Keratinocyte (primary cell): ENCODE measurements at regions not wholly inside any gene's neighbourhood (a gene's known extent, or its start where the extent isn't known, plus 50 kb on each side); places are given as distances from the start of the nearest gene placed in this dataset.

Experiments
- DNase-seq: peaks from one replicate; pipeline ENCODE4 v3.0.0-alpha.2; 2011; ENCODE audit warnings: low read depth, missing footprints, low spot score
- FAIRE-seq: peaks from 2 replicates; lab custom pipeline; 2011; peaks lifted over from hg19 to GRCh38; lab: Jason Lieb, UNC
- H2AFZ ChIP-seq: 2 replicates; pipeline ENCODE4 v1.6.0; 2012; ENCODE audit warnings: low read length, control low read depth, inconsistent platforms; ENCODE audit not compliant: control insufficient read depth
- H3K27ac ChIP-seq: 2 replicates; pipeline ENCODE4 v1.5.1; 2011; ENCODE audit warnings: low read length; ENCODE audit not compliant: control insufficient read depth, insufficient read depth
- H3K27me3 ChIP-seq: 3 replicates; pipeline ENCODE4 v1.6.0; 2011; ENCODE audit warnings: low read length; ENCODE audit not compliant: control insufficient read depth, insufficient read depth; ENCODE audit errors: extremely low read depth
- H3K36me3 ChIP-seq, 2 experiments: 2 replicates in 1 of 2; 3 replicates in 1 of 2; pipeline ENCODE4 v1.5.1; 2011; ENCODE audit warnings: low read length in 2 of 2, mild to moderate bottlenecking in 1 of 2; ENCODE audit not compliant: control insufficient read depth in 2 of 2, insufficient read depth in 2 of 2; ENCODE audit errors: extremely low read depth in 1 of 2
- H3K4me1 ChIP-seq: 3 replicates; pipeline ENCODE4 v1.5.1; 2011; ENCODE audit warnings: low read length; ENCODE audit not compliant: control insufficient read depth, insufficient read depth; ENCODE audit errors: extremely low read depth
- H3K4me2 ChIP-seq: 3 replicates; pipeline ENCODE4 v1.6.0; 2011; ENCODE audit warnings: low read depth, low read length; ENCODE audit not compliant: control insufficient read depth, insufficient read depth; ENCODE audit errors: extremely low read depth
- H3K4me3 ChIP-seq, 3 experiments: fragments of 200-600 bp in 1 of 3; sonication (generic) in 1 of 3; 2 replicates in 2 of 3; 3 replicates in 1 of 3; pipeline ENCODE4 v1.5.1; 2011 to 2016; ENCODE audit warnings: low read length in 3 of 3, mild to moderate bottlenecking in 3 of 3, control low read depth in 2 of 3, inconsistent platforms in 1 of 3, low read depth in 1 of 3, mixed read lengths in 1 of 3, mixed run types in 1 of 3, moderate library complexity in 1 of 3; ENCODE audit not compliant: control insufficient read depth in 2 of 3, insufficient read depth in 2 of 3; ENCODE audit errors: extremely low read depth in 1 of 3
- H3K79me2 ChIP-seq: 2 replicates; pipeline ENCODE4 v1.6.0; 2012; ENCODE audit warnings: low read length; ENCODE audit not compliant: control insufficient read depth, insufficient read depth
- H3K9ac ChIP-seq: 3 replicates; pipeline ENCODE4 v1.6.0; 2011; ENCODE audit warnings: low read length; ENCODE audit not compliant: control insufficient read depth, insufficient read depth; ENCODE audit errors: extremely low read depth
- H3K9me1 ChIP-seq: 3 replicates; pipeline ENCODE4 v1.6.0; 2011; ENCODE audit warnings: low read length; ENCODE audit not compliant: control insufficient read depth, insufficient read depth; ENCODE audit errors: extremely low read depth
- H3K9me3 ChIP-seq: 2 replicates; pipeline ENCODE4 v1.5.1; 2012; ENCODE audit warnings: low read depth, low read length; ENCODE audit not compliant: control insufficient read depth
- H4K20me1 ChIP-seq: 3 replicates; pipeline ENCODE4 v1.6.0; 2011; ENCODE audit warnings: low read length; ENCODE audit not compliant: control insufficient read depth, insufficient read depth; ENCODE audit errors: extremely low read depth
- EZH2 ChIP-seq: IDR thresholded peaks from one replicate; pipeline ENCODE4 v1.6.1; 2012; ENCODE audit warnings: inconsistent platforms, mild to moderate bottlenecking, low read length, moderate library complexity
- dilution Hi-C: fragments of 300-500 bp; cut with MboI; formaldehyde crosslinking; loops from one replicate; pipeline ENCODE4 v1.7.0; 2020; ENCODE audit warnings: low sequenced_read_pairs; ENCODE audit not compliant: extremely low pct_ligation_motif_present
- TF ChIP-seq, protein P1 (sequence below), 3 experiments: IDR thresholded peaks in 1 of 3; conservative IDR thresholded peaks in 1 of 3; optimal IDR thresholded peaks in 1 of 3; 2 replicates in 2 of 3; 3 replicates in 1 of 3; pipeline versions ENCODE3 to v1.5.1; 2011; ENCODE audit warnings: low read length in 3 of 3, mild to moderate bottlenecking in 3 of 3, moderate library complexity in 2 of 3, control low read depth in 1 of 3, inconsistent platforms in 1 of 3; ENCODE audit not compliant: insufficient read depth in 2 of 3; ENCODE audit errors: extremely low read depth in 1 of 3

DNA sequence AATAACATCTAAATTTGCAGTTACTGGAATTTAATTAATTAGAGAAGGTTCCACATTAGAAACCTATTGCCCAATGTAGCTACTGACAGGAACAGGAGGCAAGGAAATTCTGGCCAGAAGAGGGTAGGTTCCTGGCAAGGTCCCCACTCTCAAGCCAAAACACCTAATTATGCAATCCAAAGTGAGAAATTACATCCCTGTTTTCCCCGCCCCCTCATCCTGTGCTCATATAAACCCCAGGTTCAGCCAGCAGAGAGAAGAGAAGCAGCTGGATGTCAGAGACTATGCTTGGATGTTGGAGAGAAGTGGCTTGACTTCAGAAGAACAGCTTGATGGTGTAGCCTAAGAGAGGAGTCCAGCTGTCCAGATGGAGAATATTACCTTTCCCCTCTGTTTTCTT lies 951.3 kb upstream of the PRR20A start:
- Histone ChIP-seq H3K4me2 (no peak overlapping the region), H3K9ac (no peak overlapping the region), H3K27ac (no peak overlapping the region), H3K27me3 (no peaks in the 10 kb centered on the region), H4K20me1 (no peaks in the 10 kb centered on the region), H2AFZ (no peak overlapping the region), H3K9me1 (no peaks in the 10 kb centered on the region), H3K4me1 (no peaks in the 10 kb centered on the region), H3K36me3 (no peaks in the 10 kb centered on the region), H3K79me2 (no peaks in the 10 kb centered on the region), H3K9me3 (no peaks in the 10 kb centered on the region), H3K4me3 (no peak overlapping the region)
- dilution Hi-C loops: no loop called here
- FAIRE-seq (no peak), DNase-seq (no peak)
- TF ChIP-seq, protein P1, sequence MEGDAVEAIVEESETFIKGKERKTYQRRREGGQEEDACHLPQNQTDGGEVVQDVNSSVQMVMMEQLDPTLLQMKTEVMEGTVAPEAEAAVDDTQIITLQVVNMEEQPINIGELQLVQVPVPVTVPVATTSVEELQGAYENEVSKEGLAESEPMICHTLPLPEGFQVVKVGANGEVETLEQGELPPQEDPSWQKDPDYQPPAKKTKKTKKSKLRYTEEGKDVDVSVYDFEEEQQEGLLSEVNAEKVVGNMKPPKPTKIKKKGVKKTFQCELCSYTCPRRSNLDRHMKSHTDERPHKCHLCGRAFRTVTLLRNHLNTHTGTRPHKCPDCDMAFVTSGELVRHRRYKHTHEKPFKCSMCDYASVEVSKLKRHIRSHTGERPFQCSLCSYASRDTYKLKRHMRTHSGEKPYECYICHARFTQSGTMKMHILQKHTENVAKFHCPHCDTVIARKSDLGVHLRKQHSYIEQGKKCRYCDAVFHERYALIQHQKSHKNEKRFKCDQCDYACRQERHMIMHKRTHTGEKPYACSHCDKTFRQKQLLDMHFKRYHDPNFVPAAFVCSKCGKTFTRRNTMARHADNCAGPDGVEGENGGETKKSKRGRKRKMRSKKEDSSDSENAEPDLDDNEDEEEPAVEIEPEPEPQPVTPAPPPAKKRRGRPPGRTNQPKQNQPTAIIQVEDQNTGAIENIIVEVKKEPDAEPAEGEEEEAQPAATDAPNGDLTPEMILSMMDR (optimal IDR thresholded peaks at IDR 0.05 in 1 of 3, IDR thresholded peaks at IDR 0.05 in 1 of 3, conservative IDR thresholded peaks at IDR 0.05 in 1 of 3; ENCODE audit: extremely low read depth in 1 of 3, insufficient read depth in 2 of 3, low read length in 3 of 3): no peak
- TF ChIP-seq EZH2: no peak

DNA sequence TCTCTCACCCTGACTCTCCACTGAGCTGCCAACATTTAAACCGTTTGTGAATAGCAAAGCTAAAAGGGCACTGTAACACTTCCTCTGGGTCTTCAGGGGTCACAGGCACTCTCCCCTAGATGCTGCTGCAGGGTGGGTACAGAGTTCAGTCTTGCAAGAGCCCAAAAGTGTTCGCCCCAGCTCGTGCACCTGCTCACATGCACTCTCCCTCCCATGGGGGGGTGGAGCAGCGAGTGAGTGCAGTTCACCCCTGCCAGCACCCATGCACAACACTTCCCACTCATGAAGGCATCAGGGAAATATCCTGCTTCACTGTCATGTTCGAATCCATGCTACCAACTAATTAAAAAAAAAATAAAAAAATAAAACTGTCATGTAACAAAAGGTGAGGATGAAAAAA lies 950.7 kb upstream of the PRR20A start:
- Histone ChIP-seq H3K27me3 (no peaks in the 10 kb centered on the region), H3K36me3 (no peaks in the 10 kb centered on the region), H2AFZ (no peak overlapping the region), H3K9me3 (no peaks in the 10 kb centered on the region), H3K4me2 (no peak overlapping the region), H3K9ac (no peak overlapping the region), H3K27ac (no peak overlapping the region), H3K4me1 (no peaks in the 10 kb centered on the region), H4K20me1 (no peaks in the 10 kb centered on the region), H3K4me3 (no peak overlapping the region), H3K9me1 (no peaks in the 10 kb centered on the region), H3K79me2 (no peaks in the 10 kb centered on the region)
- no peak for FAIRE-seq
- DNase-seq: no peak
- TF ChIP-seq EZH2: no peak
- TF ChIP-seq, protein P1 (optimal IDR thresholded peaks at IDR 0.05 in 1 of 3, IDR thresholded peaks at IDR 0.05 in 1 of 3, conservative IDR thresholded peaks at IDR 0.05 in 1 of 3; ENCODE audit: extremely low read depth in 1 of 3, insufficient read depth in 2 of 3, low read length in 3 of 3): no peak
- dilution Hi-C loops: no loop called here
